Muscle layer of colon (tissue), 2 donors: ENCODE measurements at regions not wholly inside any gene's neighbourhood (a gene's known extent, or its start where the extent isn't known, plus 50 kb on each side); places are given as distances from the start of the nearest gene placed in this dataset.
"Not testable (repeated sequence)": the region's sequence is repeated elsewhere in the genome, so short reads cannot be mapped to it uniquely, and the experiment has no call there.

Experiments
- H3K27ac ChIP-seq: one replicate; pipeline ENCODE4 v1.7.0; 2013; ENCODE audit warnings: low read depth, mild to moderate bottlenecking, low read length, moderate library complexity
- H3K27me3 ChIP-seq, 2 donors: one replicate each; pipeline ENCODE4 v1.7.0; 2013; ENCODE audit warnings: low read length in 2 of 2, mild to moderate bottlenecking in 2 of 2; ENCODE audit not compliant: insufficient read depth in 2 of 2, control insufficient read depth in 1 of 2
- H3K36me3 ChIP-seq: one replicate; pipeline ENCODE4 v1.7.0; 2013; ENCODE audit warnings: mild to moderate bottlenecking, low read length; ENCODE audit not compliant: insufficient read depth
- H3K4me1 ChIP-seq: one replicate; pipeline ENCODE4 v1.7.0; 2013; ENCODE audit warnings: mild to moderate bottlenecking, low read length; ENCODE audit not compliant: insufficient read depth
- H3K4me3 ChIP-seq, 2 donors: one replicate each; pipeline ENCODE4 v1.7.0; 2013; ENCODE audit warnings: low read length in 2 of 2, low read depth in 1 of 2, mild to moderate bottlenecking in 1 of 2, moderate library complexity in 1 of 2
- H3K9ac ChIP-seq: one replicate; pipeline ENCODE4 v1.7.0; 2013; ENCODE audit warnings: low read length
- H3K9me3 ChIP-seq: one replicate; pipeline ENCODE4 v1.7.0; 2013; ENCODE audit warnings: mild to moderate bottlenecking, low read length
- donor health status: abdominal sarcoma.
- donor health status: Adenocarcinoma of cecum.

- H3K36me3 ChIP-seq: no peaks in the 10 kb centered on the region
- no peaks in the 10 kb centered on the region for H3K4me1 ChIP-seq
- no peaks in the 10 kb centered on the region for H3K27me3 ChIP-seq
- H3K9me3 ChIP-seq: no peaks in the 10 kb centered on the region
- no peak overlapping the region for H3K9ac ChIP-seq
- no peak overlapping the region for H3K4me3 ChIP-seq
- H3K27ac ChIP-seq: no peak overlapping the region
These were observed 694.3 kb upstream of the TBX3 start for GRCh38 chr12:115378291-115378690.

GRCh38 chr12:115377779-115378178 lies 693.8 kb upstream of the TBX3 start:
- H3K9me3 ChIP-seq: no peaks in the 10 kb centered on the region
- H3K36me3 ChIP-seq: no peaks in the 10 kb centered on the region
- H3K4me3 ChIP-seq: no peak overlapping the region
- H3K27ac ChIP-seq: no peak overlapping the region
- H3K27me3 ChIP-seq: no peaks in the 10 kb centered on the region
- no peaks in the 10 kb centered on the region for H3K4me1 ChIP-seq
- H3K9ac ChIP-seq: no peak overlapping the region

- no peak overlapping the region for H3K9ac ChIP-seq
- no peaks in the 10 kb centered on the region for H3K4me1 ChIP-seq
- H3K36me3 ChIP-seq: no peaks in the 10 kb centered on the region
- no peaks in the 10 kb centered on the region for H3K27me3 ChIP-seq
- no peak overlapping the region for H3K4me3 ChIP-seq
- H3K27ac ChIP-seq: no peak overlapping the region
- H3K9me3 ChIP-seq: no peaks in the 10 kb centered on the region
These were observed 693.3 kb upstream of the TBX3 start for GRCh38 chr12:115377230-115377629.

- no peak overlapping the region for H3K9ac ChIP-seq
- no peaks in the 10 kb centered on the region for H3K4me1 ChIP-seq
- H3K4me3 ChIP-seq: no peak overlapping the region
- no peaks in the 10 kb centered on the region for H3K36me3 ChIP-seq
- H3K9me3 ChIP-seq: no peaks in the 10 kb centered on the region
- H3K27ac ChIP-seq: no peak overlapping the region
- H3K27me3 ChIP-seq: no peaks in the 10 kb centered on the region
These were observed 691.4 kb upstream of the TBX3 start for GRCh38 chr12:115375186-115375991.

- Histone ChIP-seq H3K9me3 (no peaks in the 10 kb centered on the region), H3K27me3 (no peaks in the 10 kb centered on the region), H3K27ac (no peak overlapping the region), H3K9ac (no peak overlapping the region), H3K4me3 (no peak overlapping the region), H3K36me3 (no peaks in the 10 kb centered on the region), H3K4me1 (no peaks in the 10 kb centered on the region)
These were observed 690.7 kb upstream of the TBX3 start for GRCh38 chr12:115374480-115375185.

- H3K9me3 ChIP-seq: no peaks in the 10 kb centered on the region
- no peak overlapping the region for H3K4me3 ChIP-seq
- H3K27me3 ChIP-seq: no peaks in the 10 kb centered on the region
- H3K9ac ChIP-seq: no peak overlapping the region
- H3K36me3 ChIP-seq: no peaks in the 10 kb centered on the region
- H3K4me1 ChIP-seq: no peaks in the 10 kb centered on the region
- no peak overlapping the region for H3K27ac ChIP-seq
These were observed 687.7 kb upstream of the TBX3 start for GRCh38 chr12:115371711-115372110.

GRCh38 chr12:115370650-115371049 lies 686.7 kb upstream of the TBX3 start:
- Histone ChIP-seq H3K36me3 (no peaks in the 10 kb centered on the region), H3K27me3 (no peaks in the 10 kb centered on the region), H3K4me3 (no peak overlapping the region), H3K27ac (no peak overlapping the region), H3K9me3 (no peaks in the 10 kb centered on the region), H3K4me1 (no peaks in the 10 kb centered on the region), H3K9ac (no peak overlapping the region)

GRCh38 chr12:115370207-115370606 lies 686.2 kb upstream of the TBX3 start:
- no peaks in the 10 kb centered on the region for H3K27me3 ChIP-seq
- H3K4me1 ChIP-seq: no peaks in the 10 kb centered on the region
- H3K9ac ChIP-seq: no peak overlapping the region
- H3K9me3 ChIP-seq: no peaks in the 10 kb centered on the region
- H3K36me3 ChIP-seq: no peaks in the 10 kb centered on the region
- no peak overlapping the region for H3K4me3 ChIP-seq
- no peak overlapping the region for H3K27ac ChIP-seq

- H3K4me1 ChIP-seq, H3K4me3 ChIP-seq, H3K36me3 ChIP-seq, H3K27me3 ChIP-seq, H3K9ac ChIP-seq, H3K9me3 ChIP-seq, H3K27ac ChIP-seq: not testable (repeated sequence)
These were observed 682.3 kb upstream of the TBX3 start for GRCh38 chr12:115366277-115366676.

- H3K27me3 ChIP-seq, H3K27ac ChIP-seq, H3K4me1 ChIP-seq, H3K4me3 ChIP-seq, H3K9me3 ChIP-seq, H3K36me3 ChIP-seq, H3K9ac ChIP-seq: not testable (repeated sequence)
These were observed 681.8 kb upstream of the TBX3 start for GRCh38 chr12:115365765-115366164.

- no peak overlapping the region for H3K4me3 ChIP-seq
- H3K27me3 ChIP-seq: no peaks in the 10 kb centered on the region
These were observed 680.9 kb upstream of the TBX3 start for GRCh38 chr12:115364921-115365320.

More at GRCh38 chr12:115364921-115365320, 680.9 kb upstream of the TBX3 start:
- H3K36me3 ChIP-seq: no peaks in the 10 kb centered on the region
- no peak overlapping the region for H3K27ac ChIP-seq
- no peaks in the 10 kb centered on the region for H3K4me1 ChIP-seq
- no peaks in the 10 kb centered on the region for H3K9me3 ChIP-seq
- no peak overlapping the region for H3K9ac ChIP-seq
